ENCODE measurements at regions not wholly inside any gene's neighbourhood (a gene's known extent, or its start where the extent isn't known, plus 50 kb on each side); places are given as distances from the start of the nearest gene placed in this dataset.

- Histone ChIP-seq H4K20me1 (ENCODE audit: control insufficient read depth, insufficient read depth, low read depth, low read length) (no peaks in the 10 kb centered on the region), H3K9me2 (replicated peaks; ENCODE audit: control insufficient read depth, low read length) (no peaks in the 10 kb centered on the region), H3K9me3 (ENCODE audit: control insufficient read depth, insufficient read depth, low read length) (no peaks in the 10 kb centered on the region), H3K79me2 (ENCODE audit: control insufficient read depth, low read length) (no peaks in the 10 kb centered on the region), H3K4me3 (ENCODE audit: low read length) (no peak overlapping the region), H3K27me3 (ENCODE audit: control insufficient read depth, low read length) (no peaks in the 10 kb centered on the region), H3K36me3 (ENCODE audit: control insufficient read depth, low read length) (no peaks in the 10 kb centered on the region), H3K4me2 (ENCODE audit: low read length) (no peak overlapping the region), H3K27ac (ENCODE audit: low read depth, low read length) (no peak overlapping the region), H3F3A (ENCODE audit: control insufficient read depth, insufficient read depth) (no peaks in the 10 kb centered on the region), H3K4me1 (ENCODE audit: control insufficient read depth, low read length) (no peaks in the 10 kb centered on the region)
- TF ChIP-seq CTCF (IDR thresholded peaks at IDR 0.05; ENCODE audit: low read depth, low read length, poor library complexity, severe bottlenecking) (no peak), EZH2phosphoT487 (IDR thresholded peaks at IDR 0.05; ENCODE audit: borderline replicate concordance, low read length) (no peak)
Observed at GRCh38 chr14:44653641-44654040, 146.6 kb upstream of the FSCB start.

- no peaks in the 10 kb centered on the region for H3K36me3 ChIP-seq (ENCODE audit: control insufficient read depth, low read length)
- no peaks in the 10 kb centered on the region for H3K4me1 ChIP-seq (ENCODE audit: control insufficient read depth, low read length)
- no peaks in the 10 kb centered on the region for H3K27me3 ChIP-seq (ENCODE audit: control insufficient read depth, low read length)
- H3K4me3 ChIP-seq (ENCODE audit: low read length): no peak overlapping the region
- no peaks in the 10 kb centered on the region for H3K9me3 ChIP-seq (ENCODE audit: control insufficient read depth, insufficient read depth, low read length)
- H3K79me2 ChIP-seq (ENCODE audit: control insufficient read depth, low read length): no peaks in the 10 kb centered on the region
- H3K27ac ChIP-seq (ENCODE audit: low read depth, low read length): no peak overlapping the region
- no peak for TF ChIP-seq EZH2phosphoT487 (IDR thresholded peaks at IDR 0.05; ENCODE audit: borderline replicate concordance, low read length)
- TF ChIP-seq CTCF (IDR thresholded peaks at IDR 0.05; ENCODE audit: low read depth, low read length, poor library complexity, severe bottlenecking): no peak
- no peaks in the 10 kb centered on the region for H4K20me1 ChIP-seq (ENCODE audit: control insufficient read depth, insufficient read depth, low read depth, low read length)
- H3K9me2 ChIP-seq (replicated peaks; ENCODE audit: control insufficient read depth, low read length): no peaks in the 10 kb centered on the region
- H3F3A ChIP-seq (ENCODE audit: control insufficient read depth, insufficient read depth): no peaks in the 10 kb centered on the region
- H3K4me2 ChIP-seq (ENCODE audit: low read length): no peak overlapping the region
Observed at GRCh38 chr14:44652640-44653039, 145.6 kb upstream of the FSCB start.

GRCh38 chr14:44649061-44649460, 142.0 kb upstream of the FSCB start:
- Histone ChIP-seq H3F3A (ENCODE audit: control insufficient read depth, insufficient read depth) (no peaks in the 10 kb centered on the region), H3K4me1 (ENCODE audit: control insufficient read depth, low read length) (no peaks in the 10 kb centered on the region), H3K9me3 (ENCODE audit: control insufficient read depth, insufficient read depth, low read length) (no peaks in the 10 kb centered on the region), H3K27me3 (ENCODE audit: control insufficient read depth, low read length) (no peaks in the 10 kb centered on the region), H3K4me3 (ENCODE audit: low read length) (no peak overlapping the region), H4K20me1 (ENCODE audit: control insufficient read depth, insufficient read depth, low read depth, low read length) (no peaks in the 10 kb centered on the region), H3K4me2 (ENCODE audit: low read length) (no peak overlapping the region), H3K36me3 (ENCODE audit: control insufficient read depth, low read length) (no peaks in the 10 kb centered on the region), H3K27ac (ENCODE audit: low read depth, low read length) (no peak overlapping the region), H3K9me2 (replicated peaks; ENCODE audit: control insufficient read depth, low read length) (no peaks in the 10 kb centered on the region), H3K79me2 (ENCODE audit: control insufficient read depth, low read length) (no peaks in the 10 kb centered on the region)
- TF ChIP-seq EZH2phosphoT487 (IDR thresholded peaks at IDR 0.05; ENCODE audit: borderline replicate concordance, low read length) (no peak), CTCF (IDR thresholded peaks at IDR 0.05; ENCODE audit: low read depth, low read length, poor library complexity, severe bottlenecking) (no peak)

- H3K27me3 ChIP-seq (ENCODE audit: control insufficient read depth, low read length): no peaks in the 10 kb centered on the region
- no peak overlapping the region for H3K4me2 ChIP-seq (ENCODE audit: low read length)
- no peak overlapping the region for H3K4me3 ChIP-seq (ENCODE audit: low read length)
- H3F3A ChIP-seq (ENCODE audit: control insufficient read depth, insufficient read depth): no peaks in the 10 kb centered on the region
- no peaks in the 10 kb centered on the region for H4K20me1 ChIP-seq (ENCODE audit: control insufficient read depth, insufficient read depth, low read depth, low read length)
- H3K36me3 ChIP-seq (ENCODE audit: control insufficient read depth, low read length): no peaks in the 10 kb centered on the region
- no peak for TF ChIP-seq EZH2phosphoT487 (IDR thresholded peaks at IDR 0.05; ENCODE audit: borderline replicate concordance, low read length)
- TF ChIP-seq CTCF (IDR thresholded peaks at IDR 0.05; ENCODE audit: low read depth, low read length, poor library complexity, severe bottlenecking): no peak
- no peaks in the 10 kb centered on the region for H3K4me1 ChIP-seq (ENCODE audit: control insufficient read depth, low read length)
- H3K9me2 ChIP-seq (replicated peaks; ENCODE audit: control insufficient read depth, low read length): no peaks in the 10 kb centered on the region
- no peak overlapping the region for H3K27ac ChIP-seq (ENCODE audit: low read depth, low read length)
- H3K79me2 ChIP-seq (ENCODE audit: control insufficient read depth, low read length): no peaks in the 10 kb centered on the region
- H3K9me3 ChIP-seq (ENCODE audit: control insufficient read depth, insufficient read depth, low read length): no peaks in the 10 kb centered on the region
Observed at GRCh38 chr14:44640416-44640815, 133.3 kb upstream of the FSCB start.

Measured in DOHH2 (cell line).